A549 (cell line): ENCODE measurements at regions not wholly inside any gene's neighbourhood (a gene's known extent, or its start where the extent isn't known, plus 50 kb on each side); places are given as distances from the start of the nearest gene placed in this dataset.

Experiments used
- small RNA-seq, 6 experiments: library from RNA; depleted of rRNA; stranded (forward); fragments of <200 nt; gene quantifications; one replicate each; pipeline ENCODE3, GENCODE V24; 2012
- TF ChIP-seq, protein P1 (sequence below): fragments of 250-450 bp; sonication (Bioruptor Pico); IDR thresholded peaks from 2 replicates; pipeline ENCODE4 v1.5.0; 2021; ENCODE audit warnings: mild to moderate bottlenecking, moderate library complexity, borderline replicate concordance
- TF ChIP-seq, protein P2 (sequence below): fragments of 200-600 bp; sonication (generic); IDR thresholded peaks from 2 replicates; pipeline ENCODE4 v1.6.1; 2016; ENCODE audit warnings: antibody characterized with exemption, mild to moderate bottlenecking, moderate library complexity

DNA sequence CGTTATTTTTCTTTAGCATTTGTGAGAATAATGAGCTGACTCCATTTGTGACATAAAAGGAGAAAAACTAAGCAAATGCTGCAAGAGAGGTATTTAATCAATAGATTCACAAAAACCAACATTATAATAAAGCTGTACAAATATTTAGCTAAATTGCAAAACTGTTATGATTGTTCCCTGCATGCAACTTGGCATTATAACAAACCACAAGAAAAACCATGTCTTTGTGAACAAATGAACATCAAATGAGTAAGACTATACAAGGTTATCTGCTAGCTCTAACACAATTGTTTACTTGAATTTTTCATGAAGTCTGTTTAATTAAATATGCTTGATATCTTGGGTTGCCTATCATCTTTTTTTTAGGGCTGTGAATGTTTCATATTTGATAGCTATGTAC is 50.8 kb upstream of the PPP1R9A start (continued):
- TF ChIP-seq, protein P1, sequence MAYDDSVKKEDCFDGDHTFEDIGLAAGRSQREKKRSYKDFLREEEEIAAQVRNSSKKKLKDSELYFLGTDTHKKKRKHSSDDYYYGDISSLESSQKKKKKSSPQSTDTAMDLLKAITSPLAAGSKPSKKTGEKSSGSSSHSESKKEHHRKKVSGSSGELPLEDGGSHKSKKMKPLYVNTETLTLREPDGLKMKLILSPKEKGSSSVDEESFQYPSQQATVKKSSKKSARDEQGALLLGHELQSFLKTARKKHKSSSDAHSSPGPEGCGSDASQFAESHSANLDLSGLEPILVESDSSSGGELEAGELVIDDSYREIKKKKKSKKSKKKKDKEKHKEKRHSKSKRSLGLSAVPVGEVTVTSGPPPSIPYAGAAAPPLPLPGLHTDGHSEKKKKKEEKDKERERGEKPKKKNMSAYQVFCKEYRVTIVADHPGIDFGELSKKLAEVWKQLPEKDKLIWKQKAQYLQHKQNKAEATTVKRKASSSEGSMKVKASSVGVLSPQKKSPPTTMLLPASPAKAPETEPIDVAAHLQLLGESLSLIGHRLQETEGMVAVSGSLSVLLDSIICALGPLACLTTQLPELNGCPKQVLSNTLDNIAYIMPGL (CRISPR knock-in tag): no peak
- TF ChIP-seq, protein P2, sequence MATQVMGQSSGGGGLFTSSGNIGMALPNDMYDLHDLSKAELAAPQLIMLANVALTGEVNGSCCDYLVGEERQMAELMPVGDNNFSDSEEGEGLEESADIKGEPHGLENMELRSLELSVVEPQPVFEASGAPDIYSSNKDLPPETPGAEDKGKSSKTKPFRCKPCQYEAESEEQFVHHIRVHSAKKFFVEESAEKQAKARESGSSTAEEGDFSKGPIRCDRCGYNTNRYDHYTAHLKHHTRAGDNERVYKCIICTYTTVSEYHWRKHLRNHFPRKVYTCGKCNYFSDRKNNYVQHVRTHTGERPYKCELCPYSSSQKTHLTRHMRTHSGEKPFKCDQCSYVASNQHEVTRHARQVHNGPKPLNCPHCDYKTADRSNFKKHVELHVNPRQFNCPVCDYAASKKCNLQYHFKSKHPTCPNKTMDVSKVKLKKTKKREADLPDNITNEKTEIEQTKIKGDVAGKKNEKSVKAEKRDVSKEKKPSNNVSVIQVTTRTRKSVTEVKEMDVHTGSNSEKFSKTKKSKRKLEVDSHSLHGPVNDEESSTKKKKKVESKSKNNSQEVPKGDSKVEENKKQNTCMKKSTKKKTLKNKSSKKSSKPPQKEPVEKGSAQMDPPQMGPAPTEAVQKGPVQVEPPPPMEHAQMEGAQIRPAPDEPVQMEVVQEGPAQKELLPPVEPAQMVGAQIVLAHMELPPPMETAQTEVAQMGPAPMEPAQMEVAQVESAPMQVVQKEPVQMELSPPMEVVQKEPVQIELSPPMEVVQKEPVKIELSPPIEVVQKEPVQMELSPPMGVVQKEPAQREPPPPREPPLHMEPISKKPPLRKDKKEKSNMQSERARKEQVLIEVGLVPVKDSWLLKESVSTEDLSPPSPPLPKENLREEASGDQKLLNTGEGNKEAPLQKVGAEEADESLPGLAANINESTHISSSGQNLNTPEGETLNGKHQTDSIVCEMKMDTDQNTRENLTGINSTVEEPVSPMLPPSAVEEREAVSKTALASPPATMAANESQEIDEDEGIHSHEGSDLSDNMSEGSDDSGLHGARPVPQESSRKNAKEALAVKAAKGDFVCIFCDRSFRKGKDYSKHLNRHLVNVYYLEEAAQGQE: no peak

Small RNA genes lying in the stretch of these regions (small RNA-seq; reads per million reads assigned to genes)
- gene RN7SKP129 (0 reads per million in 6 experiments), gene RNU6-956P (0 reads per million in 6 experiments)
